ENCODE measurements at regions not wholly inside any gene's neighbourhood (a gene's known extent, or its start where the extent isn't known, plus 50 kb on each side); places are given as distances from the start of the nearest gene placed in this dataset.
"Not testable (repeated sequence)": the region's sequence is repeated elsewhere in the genome, so short reads cannot be mapped to it uniquely, and the experiment has no call there.

DNA sequence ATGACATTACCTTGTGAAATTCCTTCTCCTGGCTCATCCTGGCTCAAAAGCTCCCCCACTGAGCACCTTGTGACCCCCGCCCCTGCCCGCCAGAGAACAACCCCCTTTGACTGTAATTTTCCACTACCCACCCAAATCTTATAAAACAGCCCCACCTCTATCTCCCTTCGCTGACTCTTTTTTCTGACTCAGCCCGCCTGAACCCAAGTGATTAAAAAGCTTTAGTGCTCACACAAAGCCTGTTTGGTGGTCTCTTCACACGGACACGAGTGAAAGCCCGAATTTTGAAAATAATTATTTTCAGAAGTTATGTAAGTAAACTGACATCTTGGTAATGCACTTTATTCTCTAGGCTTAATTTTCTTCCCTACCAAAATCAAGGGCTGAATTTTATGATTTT, 1305.9 kb upstream of the NRXN1 start:
- TF ChIP-seq, protein P1, sequence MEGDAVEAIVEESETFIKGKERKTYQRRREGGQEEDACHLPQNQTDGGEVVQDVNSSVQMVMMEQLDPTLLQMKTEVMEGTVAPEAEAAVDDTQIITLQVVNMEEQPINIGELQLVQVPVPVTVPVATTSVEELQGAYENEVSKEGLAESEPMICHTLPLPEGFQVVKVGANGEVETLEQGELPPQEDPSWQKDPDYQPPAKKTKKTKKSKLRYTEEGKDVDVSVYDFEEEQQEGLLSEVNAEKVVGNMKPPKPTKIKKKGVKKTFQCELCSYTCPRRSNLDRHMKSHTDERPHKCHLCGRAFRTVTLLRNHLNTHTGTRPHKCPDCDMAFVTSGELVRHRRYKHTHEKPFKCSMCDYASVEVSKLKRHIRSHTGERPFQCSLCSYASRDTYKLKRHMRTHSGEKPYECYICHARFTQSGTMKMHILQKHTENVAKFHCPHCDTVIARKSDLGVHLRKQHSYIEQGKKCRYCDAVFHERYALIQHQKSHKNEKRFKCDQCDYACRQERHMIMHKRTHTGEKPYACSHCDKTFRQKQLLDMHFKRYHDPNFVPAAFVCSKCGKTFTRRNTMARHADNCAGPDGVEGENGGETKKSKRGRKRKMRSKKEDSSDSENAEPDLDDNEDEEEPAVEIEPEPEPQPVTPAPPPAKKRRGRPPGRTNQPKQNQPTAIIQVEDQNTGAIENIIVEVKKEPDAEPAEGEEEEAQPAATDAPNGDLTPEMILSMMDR (IDR thresholded peaks at IDR 0.05; ENCODE audit: insufficient read depth, low read length, poor library complexity, severe bottlenecking) = not testable (repeated sequence)
- TF ChIP-seq EZH2phosphoT487 (conservative IDR thresholded peaks at IDR 0.05; ENCODE audit: low read length) = not testable (repeated sequence)

Data from SU-DHL-6 (cell line).